SK-N-SH (cell line): ENCODE measurements at regions not wholly inside any gene's neighbourhood (a gene's known extent, or its start where the extent isn't known, plus 50 kb on each side); places are given as distances from the start of the nearest gene placed in this dataset.

Experiments
- CTCF ChIP-seq: fragments of 200-600 bp; sonication (generic); IDR thresholded peaks from 2 replicates; pipeline ENCODE4 v1.6.1; 2017; ENCODE audit warnings: antibody characterized with exemption, mild to moderate bottlenecking, moderate library complexity
- EZH2phosphoT487 ChIP-seq: fragments of 200-600 bp; sonication (generic); IDR thresholded peaks from 2 replicates; pipeline ENCODE4 v1.6.1; 2017; ENCODE audit warnings: low read depth, mixed run types, mild to moderate bottlenecking, antibody characterized with exemption, moderate library complexity, borderline replicate concordance
- POLR2AphosphoS5 ChIP-seq: IDR thresholded peaks from 2 replicates; pipeline ENCODE4 v1.6.1; 2012; ENCODE audit warnings: low read depth, low read length
- TAF1 ChIP-seq: IDR thresholded peaks from 2 replicates; pipeline ENCODE4 v1.6.1; 2012; ENCODE audit warnings: low read depth, mild to moderate bottlenecking, low read length, moderate library complexity, borderline replicate concordance
- TF ChIP-seq, protein P1 (sequence below): IDR thresholded peaks from 2 replicates; pipeline ENCODE4 v1.4.0; 2012; ENCODE audit warnings: low read depth, borderline replicate concordance

GRCh38 chr3:13164893-13165492, 91.8 kb upstream of the IQSEC1 start:
- TF ChIP-seq CTCF (no peak), TAF1 (no peak), EZH2phosphoT487 (no peak), POLR2AphosphoS5 (no peak)
- TF ChIP-seq, protein P1, sequence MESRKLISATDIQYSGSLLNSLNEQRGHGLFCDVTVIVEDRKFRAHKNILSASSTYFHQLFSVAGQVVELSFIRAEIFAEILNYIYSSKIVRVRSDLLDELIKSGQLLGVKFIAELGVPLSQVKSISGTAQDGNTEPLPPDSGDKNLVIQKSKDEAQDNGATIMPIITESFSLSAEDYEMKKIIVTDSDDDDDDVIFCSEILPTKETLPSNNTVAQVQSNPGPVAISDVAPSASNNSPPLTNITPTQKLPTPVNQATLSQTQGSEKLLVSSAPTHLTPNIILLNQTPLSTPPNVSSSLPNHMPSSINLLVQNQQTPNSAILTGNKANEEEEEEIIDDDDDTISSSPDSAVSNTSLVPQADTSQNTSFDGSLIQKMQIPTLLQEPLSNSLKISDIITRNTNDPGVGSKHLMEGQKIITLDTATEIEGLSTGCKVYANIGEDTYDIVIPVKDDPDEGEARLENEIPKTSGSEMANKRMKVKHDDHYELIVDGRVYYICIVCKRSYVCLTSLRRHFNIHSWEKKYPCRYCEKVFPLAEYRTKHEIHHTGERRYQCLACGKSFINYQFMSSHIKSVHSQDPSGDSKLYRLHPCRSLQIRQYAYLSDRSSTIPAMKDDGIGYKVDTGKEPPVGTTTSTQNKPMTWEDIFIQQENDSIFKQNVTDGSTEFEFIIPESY, result no peak
